ENCODE measurements at regions not wholly inside any gene's neighbourhood (a gene's known extent, or its start where the extent isn't known, plus 50 kb on each side); places are given as distances from the start of the nearest gene placed in this dataset.

DNA sequence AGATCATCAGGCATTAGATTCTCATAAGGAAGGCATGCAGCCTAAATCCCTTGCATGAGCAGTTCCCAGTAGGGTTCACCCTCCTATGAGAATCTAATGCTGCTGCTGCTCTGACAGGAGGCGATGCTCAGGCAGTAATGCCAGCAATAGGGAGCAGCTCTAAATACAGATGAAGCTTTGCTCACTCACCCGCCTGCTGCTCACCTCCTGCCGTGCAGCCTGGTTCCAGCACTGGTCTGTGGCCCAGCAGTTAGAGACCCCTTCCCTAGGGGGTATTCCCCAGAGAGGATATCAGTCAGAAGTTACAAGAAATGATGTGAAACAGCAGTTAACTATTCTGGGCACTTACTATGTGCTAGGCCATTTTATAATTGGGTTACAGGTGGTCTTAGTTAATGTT lies 226.0 kb downstream of the KCNJ3 start:
- no peaks in the 10 kb centered on the region for H3K36me3 Mint-ChIP-seq (ENCODE audit: insufficient read depth, unreplicated experiment)
- DNase-seq = peak in 1 of 2 experiments; percentile 2
- no peaks in the 10 kb centered on the region for H3K36me3 ChIP-seq (ENCODE audit: control insufficient read depth, insufficient read depth, low read length)
- H3K4me1 Mint-ChIP-seq (ENCODE audit: low read depth, unreplicated experiment) = no peaks in the 10 kb centered on the region
- TF ChIP-seq, protein P1, sequence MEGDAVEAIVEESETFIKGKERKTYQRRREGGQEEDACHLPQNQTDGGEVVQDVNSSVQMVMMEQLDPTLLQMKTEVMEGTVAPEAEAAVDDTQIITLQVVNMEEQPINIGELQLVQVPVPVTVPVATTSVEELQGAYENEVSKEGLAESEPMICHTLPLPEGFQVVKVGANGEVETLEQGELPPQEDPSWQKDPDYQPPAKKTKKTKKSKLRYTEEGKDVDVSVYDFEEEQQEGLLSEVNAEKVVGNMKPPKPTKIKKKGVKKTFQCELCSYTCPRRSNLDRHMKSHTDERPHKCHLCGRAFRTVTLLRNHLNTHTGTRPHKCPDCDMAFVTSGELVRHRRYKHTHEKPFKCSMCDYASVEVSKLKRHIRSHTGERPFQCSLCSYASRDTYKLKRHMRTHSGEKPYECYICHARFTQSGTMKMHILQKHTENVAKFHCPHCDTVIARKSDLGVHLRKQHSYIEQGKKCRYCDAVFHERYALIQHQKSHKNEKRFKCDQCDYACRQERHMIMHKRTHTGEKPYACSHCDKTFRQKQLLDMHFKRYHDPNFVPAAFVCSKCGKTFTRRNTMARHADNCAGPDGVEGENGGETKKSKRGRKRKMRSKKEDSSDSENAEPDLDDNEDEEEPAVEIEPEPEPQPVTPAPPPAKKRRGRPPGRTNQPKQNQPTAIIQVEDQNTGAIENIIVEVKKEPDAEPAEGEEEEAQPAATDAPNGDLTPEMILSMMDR (IDR thresholded peaks at IDR 0.05; ENCODE audit: insufficient read depth in 1 of 2, low read depth in 1 of 2, low read length in 1 of 2, severe bottlenecking in 1 of 2, unreplicated experiment in 1 of 2) = no peak
- intact Hi-C loops (cut with micrococcal nuclease; ENCODE audit: unreplicated experiment) = no loop called here
- CTCF ChIA-PET = no interaction called here
- no peaks in the 10 kb centered on the region for H3K27me3 ChIP-seq (replicated peaks; ENCODE audit: control insufficient read depth, insufficient read depth, low read length)
- no peak overlapping the region for H3K4me3 ChIP-seq (ENCODE audit: low read depth, low read length)
- no peaks in the 10 kb centered on the region for H3K9me3 Mint-ChIP-seq (ENCODE audit: unreplicated experiment)
- no peaks in the 10 kb centered on the region for H3K9me3 ChIP-seq
- no peak overlapping the region for H3K4me3 Mint-ChIP-seq (ENCODE audit: unreplicated experiment)
- no peak overlapping the region for H3K27ac Mint-ChIP-seq (ENCODE audit: unreplicated experiment)
- BruUV-seq (replicated peaks) = no TSS peak
- POLR2A ChIA-PET = no interaction called here
- no peaks in the 10 kb centered on the region for H3K4me1 ChIP-seq
- no peaks in the 10 kb centered on the region for H3K27me3 Mint-ChIP-seq (ENCODE audit: insufficient read depth, unreplicated experiment)

DNA sequence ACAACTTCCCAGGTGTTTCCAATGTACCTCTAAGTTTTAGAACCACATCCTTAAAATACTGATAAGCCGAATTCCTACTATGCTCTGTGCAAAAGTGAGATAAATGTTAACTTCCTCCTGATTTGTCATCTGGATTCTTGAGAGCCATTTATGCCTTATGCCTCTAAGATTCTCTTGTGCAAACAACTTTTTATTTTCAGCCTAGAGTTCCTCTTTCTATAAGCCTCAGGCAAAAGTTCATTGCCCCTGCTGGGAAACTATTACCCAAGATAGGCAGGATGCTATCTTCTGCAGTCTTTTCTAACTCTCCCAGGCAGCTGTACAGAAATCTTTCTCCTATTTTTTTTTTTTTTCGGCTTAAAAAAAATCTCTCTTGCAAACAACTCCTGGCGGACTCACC lies 216.1 kb downstream of the KCNJ3 start:
- Mint-ChIP-seq H3K4me1 (ENCODE audit: low read depth, unreplicated experiment) (no peaks in the 10 kb centered on the region), H3K27ac (ENCODE audit: unreplicated experiment) (no peak overlapping the region), H3K9me3 (ENCODE audit: unreplicated experiment) (no peaks in the 10 kb centered on the region), H3K27me3 (ENCODE audit: insufficient read depth, unreplicated experiment) (no peaks in the 10 kb centered on the region), H3K36me3 (ENCODE audit: insufficient read depth, unreplicated experiment) (no peaks in the 10 kb centered on the region), H3K4me3 (ENCODE audit: unreplicated experiment) (no peak overlapping the region)
- intact Hi-C loops (cut with micrococcal nuclease; ENCODE audit: unreplicated experiment) = no loop called here
- DNase-seq = no peak
- H3K9me3 ChIP-seq = no peaks in the 10 kb centered on the region
- H3K27me3 ChIP-seq (replicated peaks; ENCODE audit: control insufficient read depth, insufficient read depth, low read length) = no peaks in the 10 kb centered on the region
- BruUV-seq (replicated peaks) = no TSS peak
- no peaks in the 10 kb centered on the region for H3K36me3 ChIP-seq (ENCODE audit: control insufficient read depth, insufficient read depth, low read length)
- no peak overlapping the region for H3K4me3 ChIP-seq (ENCODE audit: low read depth, low read length)
- TF ChIP-seq, protein P1 (IDR thresholded peaks at IDR 0.05; ENCODE audit: insufficient read depth in 1 of 2, low read depth in 1 of 2, low read length in 1 of 2, severe bottlenecking in 1 of 2, unreplicated experiment in 1 of 2) = no peak
- no peaks in the 10 kb centered on the region for H3K4me1 ChIP-seq
- CTCF ChIA-PET = no interaction called here
- POLR2A ChIA-PET = no interaction called here

DNA sequence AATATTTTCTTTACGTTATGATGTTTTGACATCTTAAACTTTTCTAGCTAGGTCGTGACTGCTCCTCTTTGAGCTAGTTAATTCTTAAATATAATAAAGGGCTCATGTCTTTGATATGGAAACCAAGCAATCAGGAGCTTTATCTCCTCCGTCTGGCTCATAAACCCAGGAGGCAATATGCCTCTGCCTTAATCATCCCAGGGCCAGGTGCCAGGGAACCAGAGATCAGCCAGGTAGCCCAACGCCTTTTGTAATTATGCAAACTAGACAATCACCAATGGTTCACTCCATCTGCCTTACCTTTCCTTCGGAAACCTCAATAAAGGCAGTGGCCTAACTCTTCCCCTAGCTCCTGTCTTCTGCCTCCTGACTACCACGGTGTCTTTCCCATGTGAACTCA lies 213.7 kb downstream of the KCNJ3 start:
- intact Hi-C loops (cut with micrococcal nuclease; ENCODE audit: unreplicated experiment) = no loop called here
- Histone ChIP-seq H3K36me3 (ENCODE audit: control insufficient read depth, insufficient read depth, low read length) (no peaks in the 10 kb centered on the region), H3K4me1 (no peaks in the 10 kb centered on the region), H3K9me3 (no peaks in the 10 kb centered on the region), H3K4me3 (ENCODE audit: low read depth, low read length) (no peak overlapping the region), H3K27me3 (replicated peaks; ENCODE audit: control insufficient read depth, insufficient read depth, low read length) (no peaks in the 10 kb centered on the region)
- no peak for DNase-seq
- TF ChIP-seq, protein P1 (IDR thresholded peaks at IDR 0.05; ENCODE audit: insufficient read depth in 1 of 2, low read depth in 1 of 2, low read length in 1 of 2, severe bottlenecking in 1 of 2, unreplicated experiment in 1 of 2) = no peak
- Mint-ChIP-seq H3K27me3 (ENCODE audit: insufficient read depth, unreplicated experiment) (no peaks in the 10 kb centered on the region), H3K36me3 (ENCODE audit: insufficient read depth, unreplicated experiment) (no peaks in the 10 kb centered on the region), H3K4me1 (ENCODE audit: low read depth, unreplicated experiment) (no peaks in the 10 kb centered on the region), H3K27ac (ENCODE audit: unreplicated experiment) (no peak overlapping the region), H3K4me3 (ENCODE audit: unreplicated experiment) (no peak overlapping the region), H3K9me3 (ENCODE audit: unreplicated experiment) (no peaks in the 10 kb centered on the region)
- CTCF ChIA-PET = no interaction called here
- POLR2A ChIA-PET = no interaction called here
- BruUV-seq (replicated peaks) = no TSS peak

All from Caco-2 (cell line).